HEK293T (cell line): ENCODE measurements at regions not wholly inside any gene's neighbourhood (a gene's known extent, or its start where the extent isn't known, plus 50 kb on each side); places are given as distances from the start of the nearest gene placed in this dataset.

Experiments
- ARNT ChIP-seq: fragments of 450-650 bp; IDR thresholded peaks from 2 replicates; pipeline ENCODE4 v1.6.1; 2017; ENCODE audit warnings: mild to moderate bottlenecking
- BHLHE40 ChIP-seq: fragments of 450-650 bp; IDR thresholded peaks from 2 replicates; pipeline ENCODE4 v1.6.1; 2016; ENCODE audit warnings: mild to moderate bottlenecking, moderate library complexity, borderline replicate concordance
- ELF4 ChIP-seq: fragments of 450-650 bp; IDR thresholded peaks from 2 replicates; pipeline ENCODE4 v1.6.1; 2017; ENCODE audit warnings: antibody characterized with exemption
- FOXA1 ChIP-seq: fragments of 450-650 bp; IDR thresholded peaks from 2 replicates; pipeline ENCODE4 v1.6.1; 2016; ENCODE audit warnings: mild to moderate bottlenecking
- FOXK2 ChIP-seq: fragments of 450-650 bp; IDR thresholded peaks from 2 replicates; pipeline ENCODE4 v1.6.1; 2016; ENCODE audit warnings: mild to moderate bottlenecking
- NFRKB ChIP-seq: fragments of 450-650 bp; IDR thresholded peaks from 2 replicates; pipeline ENCODE4 v1.6.1; 2016; ENCODE audit warnings: mild to moderate bottlenecking, moderate library complexity
- PKNOX1 ChIP-seq: fragments of 450-650 bp; IDR thresholded peaks from 2 replicates; pipeline ENCODE4 v1.6.1; 2016
- SP1 ChIP-seq: fragments of 450-650 bp; IDR thresholded peaks from 2 replicates; pipeline ENCODE4 v1.6.1; 2017
- SUZ12 ChIP-seq: fragments of 450-650 bp; IDR thresholded peaks from 2 replicates; pipeline ENCODE4 v1.6.1; 2016; ENCODE audit warnings: mild to moderate bottlenecking
- TARDBP ChIP-seq: fragments of 450-650 bp; IDR thresholded peaks from 2 replicates; pipeline ENCODE4 v1.6.1; 2016
- ZNF384 ChIP-seq: fragments of 450-650 bp; IDR thresholded peaks from 2 replicates; pipeline ENCODE4 v1.6.1; 2016

- TF ChIP-seq FOXK2 (no peak), ARNT (no peak), ELF4 (no peak), PKNOX1 (no peak), FOXA1 (no peak), TARDBP (no peak), NFRKB (no peak), SP1 (no peak), ZNF384 (no peak), BHLHE40 (no peak), SUZ12 (no peak)
These were observed 586.1 kb upstream of the ZP4 start for GRCh38 chr1:238476841-238477240.
